Stimulated activated CD4-positive, alpha-beta T cell treated with anti-CD3 and anti-CD28 coated beads, Interleukin-15, amount 100 ng/mL, for 24 hours (primary cell): ENCODE measurements at regions not wholly inside any gene's neighbourhood (a gene's known extent, or its start where the extent isn't known, plus 50 kb on each side); places are given as distances from the start of the nearest gene placed in this dataset.
"Not testable (repeated sequence)": the region's sequence is repeated elsewhere in the genome, so short reads cannot be mapped to it uniquely, and the experiment has no call there.

Experiments
- DNase-seq: peaks from one replicate; pipeline ENCODE4 v3.0.0-alpha.2; 2020

GRCh38 chr6:164097551-164098398 lies 683.3 kb downstream of the QKI start:
- DNase-seq = no peak

GRCh38 chr6:164097056-164097455 lies 682.5 kb downstream of the QKI start:
- no peak for DNase-seq

GRCh38 chr6:164095056-164095455 lies 680.5 kb downstream of the QKI start:
- DNase-seq = no peak

GRCh38 chr6:164087870-164088269 lies 673.4 kb downstream of the QKI start:
- DNase-seq = no peak

GRCh38 chr6:164087211-164087610 lies 672.7 kb downstream of the QKI start:
- DNase-seq = no peak

GRCh38 chr6:164086076-164086887 lies 671.8 kb downstream of the QKI start:
- DNase-seq = no peak

GRCh38 chr6:164085091-164086075 lies 670.9 kb downstream of the QKI start:
- DNase-seq = no peak

GRCh38 chr6:164079275-164079600 lies 664.7 kb downstream of the QKI start:
- DNase-seq = no peak

- no peak for DNase-seq
Measured at GRCh38 chr6:164078532-164079274, 664.2 kb downstream of the QKI start.

GRCh38 chr6:164076818-164077532 lies 662.5 kb downstream of the QKI start:
- not testable (repeated sequence) for DNase-seq

- DNase-seq = no peak
Measured at GRCh38 chr6:164075981-164076615, 661.6 kb downstream of the QKI start.

- no peak for DNase-seq
Measured at GRCh38 chr6:164072240-164072666, 657.7 kb downstream of the QKI start.

GRCh38 chr6:164069350-164069990 lies 655.0 kb downstream of the QKI start:
- no peak for DNase-seq

- no peak for DNase-seq
Measured at GRCh38 chr6:164068527-164068926, 654.0 kb downstream of the QKI start.

GRCh38 chr6:164066766-164067165 lies 652.2 kb downstream of the QKI start:
- no peak for DNase-seq

- no peak for DNase-seq
Measured at GRCh38 chr6:164066335-164066734, 651.8 kb downstream of the QKI start.

GRCh38 chr6:164063346-164063745 lies 648.8 kb downstream of the QKI start:
- DNase-seq = no peak

- DNase-seq = no peak
Measured at GRCh38 chr6:164062872-164063271, 648.4 kb downstream of the QKI start.

GRCh38 chr6:164057876-164058275 lies 643.4 kb downstream of the QKI start:
- DNase-seq = no peak

- DNase-seq = no peak
Measured at GRCh38 chr6:164051427-164051826, 636.9 kb downstream of the QKI start.
